NCI-H2171 (cell line): ENCODE measurements at regions not wholly inside any gene's neighbourhood (a gene's known extent, or its start where the extent isn't known, plus 50 kb on each side); places are given as distances from the start of the nearest gene placed in this dataset.
A peak's percentile ranks its signal among the peaks of the same experiment; 100 is the strongest.

Source experiments
- DNase-seq: peaks from one replicate; lab custom pipeline; 2025; lab: John Stamatoyannopoulos, UW

- no peak for DNase-seq
Observed at GRCh38 chr20:48405909-48406308, 421.9 kb downstream of the PREX1 start.

GRCh38 chr20:48404598-48404997 is 423.2 kb downstream of the PREX1 start:
- no peak for DNase-seq

- DNase-seq = peak; percentile 42
Observed at GRCh38 chr20:48403167-48403761, 424.5 kb downstream of the PREX1 start.

- DNase-seq = no peak
Observed at GRCh38 chr20:48401359-48401758, 426.4 kb downstream of the PREX1 start.

GRCh38 chr20:48400009-48400408 is 427.8 kb downstream of the PREX1 start:
- DNase-seq = no peak

- peak; percentile 96 for DNase-seq
Observed at GRCh38 chr20:48398506-48399449, 429.0 kb downstream of the PREX1 start.

- peak; percentile 88 for DNase-seq
Observed at GRCh38 chr20:48396981-48397861, 430.6 kb downstream of the PREX1 start.

GRCh38 chr20:48395816-48396546 is 431.8 kb downstream of the PREX1 start:
- DNase-seq = peak; percentile 96

- no peak for DNase-seq
Observed at GRCh38 chr20:48394415-48395081, 433.3 kb downstream of the PREX1 start.

GRCh38 chr20:48393737-48394314 is 434.0 kb downstream of the PREX1 start:
- no peak for DNase-seq

GRCh38 chr20:48393311-48393685 is 434.5 kb downstream of the PREX1 start:
- DNase-seq = no peak

- DNase-seq = no peak
Observed at GRCh38 chr20:48392407-48393310, 435.1 kb downstream of the PREX1 start.

- no peak for DNase-seq
Observed at GRCh38 chr20:48390981-48391380, 436.8 kb downstream of the PREX1 start.

GRCh38 chr20:48387675-48388074 is 440.1 kb downstream of the PREX1 start:
- DNase-seq = no peak

- no peak for DNase-seq
Observed at GRCh38 chr20:48385527-48385926, 442.3 kb downstream of the PREX1 start.

GRCh38 chr20:48385114-48385513 is 442.7 kb downstream of the PREX1 start:
- DNase-seq = no peak

GRCh38 chr20:48384147-48384818 is 443.5 kb downstream of the PREX1 start:
- DNase-seq = no peak

GRCh38 chr20:48383252-48383651 is 444.5 kb downstream of the PREX1 start:
- DNase-seq = no peak

- no peak for DNase-seq
Observed at GRCh38 chr20:48382304-48382703, 445.5 kb downstream of the PREX1 start.
